Loucy (cell line): ENCODE measurements at regions not wholly inside any gene's neighbourhood (a gene's known extent, or its start where the extent isn't known, plus 50 kb on each side); places are given as distances from the start of the nearest gene placed in this dataset.

Experiments used
- EZH2phosphoT487 ChIP-seq: fragments of 200-600 bp; IDR thresholded peaks from 2 replicates; pipeline ENCODE4 v1.6.1; 2018; ENCODE audit warnings: antibody characterized with exemption, mild to moderate bottlenecking, moderate library complexity, borderline replicate concordance
- TF ChIP-seq, protein P1 (sequence below): fragments of 200-600 bp; sonication (generic); conservative IDR thresholded peaks from 2 replicates; pipeline ENCODE4 v1.5.1; 2014; ENCODE audit warnings: mild to moderate bottlenecking, antibody characterized with exemption, low read length

DNA sequence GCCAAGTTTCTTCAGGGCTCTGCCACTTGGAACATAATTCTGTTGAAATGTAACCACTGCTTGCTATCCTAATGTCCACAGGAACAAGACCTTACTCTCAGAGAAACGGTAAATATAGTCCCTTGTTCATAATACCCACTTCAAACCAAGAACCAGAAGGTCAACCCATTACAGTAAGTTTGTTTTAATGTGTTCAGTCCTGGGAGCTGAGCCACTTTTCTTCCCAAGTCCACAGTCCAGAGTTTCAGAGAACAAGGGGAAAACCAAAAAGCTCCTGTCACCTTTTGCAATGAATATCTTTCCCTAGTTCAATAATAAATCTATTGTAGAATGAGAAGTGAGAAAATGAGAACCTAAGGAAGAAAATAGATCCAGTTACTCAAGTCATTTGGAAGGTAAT, 431.9 kb upstream of the MANEA start:
- TF ChIP-seq, protein P1, sequence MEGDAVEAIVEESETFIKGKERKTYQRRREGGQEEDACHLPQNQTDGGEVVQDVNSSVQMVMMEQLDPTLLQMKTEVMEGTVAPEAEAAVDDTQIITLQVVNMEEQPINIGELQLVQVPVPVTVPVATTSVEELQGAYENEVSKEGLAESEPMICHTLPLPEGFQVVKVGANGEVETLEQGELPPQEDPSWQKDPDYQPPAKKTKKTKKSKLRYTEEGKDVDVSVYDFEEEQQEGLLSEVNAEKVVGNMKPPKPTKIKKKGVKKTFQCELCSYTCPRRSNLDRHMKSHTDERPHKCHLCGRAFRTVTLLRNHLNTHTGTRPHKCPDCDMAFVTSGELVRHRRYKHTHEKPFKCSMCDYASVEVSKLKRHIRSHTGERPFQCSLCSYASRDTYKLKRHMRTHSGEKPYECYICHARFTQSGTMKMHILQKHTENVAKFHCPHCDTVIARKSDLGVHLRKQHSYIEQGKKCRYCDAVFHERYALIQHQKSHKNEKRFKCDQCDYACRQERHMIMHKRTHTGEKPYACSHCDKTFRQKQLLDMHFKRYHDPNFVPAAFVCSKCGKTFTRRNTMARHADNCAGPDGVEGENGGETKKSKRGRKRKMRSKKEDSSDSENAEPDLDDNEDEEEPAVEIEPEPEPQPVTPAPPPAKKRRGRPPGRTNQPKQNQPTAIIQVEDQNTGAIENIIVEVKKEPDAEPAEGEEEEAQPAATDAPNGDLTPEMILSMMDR, result no peak
- no peak for TF ChIP-seq EZH2phosphoT487
